GM21515 (cell line): ENCODE measurements at regions not wholly inside any gene's neighbourhood (a gene's known extent, or its start where the extent isn't known, plus 50 kb on each side); places are given as distances from the start of the nearest gene placed in this dataset.
"Not testable (repeated sequence)": the region's sequence is repeated elsewhere in the genome, so short reads cannot be mapped to it uniquely, and the experiment has no call there.

Experiments used
- ATAC-seq: cut with Tn5 transposase; IDR thresholded peaks from one replicate; pipeline ENCODE4 v1.9.1; 2021; ENCODE audit not compliant: unreplicated experiment

DNA sequence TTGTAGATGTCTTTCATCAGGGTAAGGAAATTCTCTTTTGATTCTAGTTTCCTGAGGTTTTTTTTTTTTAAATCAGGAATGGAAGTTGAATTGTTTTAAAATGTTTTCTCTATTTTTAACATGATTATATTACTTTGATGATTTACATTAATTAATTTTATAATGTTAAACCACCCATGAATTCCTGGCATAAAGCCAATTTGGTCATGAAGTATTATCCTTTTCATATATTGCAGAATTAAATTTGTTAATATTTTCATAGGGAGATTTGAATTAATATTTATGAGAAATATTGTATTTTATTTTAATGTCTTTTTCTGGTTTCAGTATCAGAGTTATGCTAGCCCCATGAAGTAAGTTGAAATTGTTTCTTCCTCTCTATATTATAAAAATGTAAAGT is 144.6 kb downstream of the MAIP1 start:
- no peak for ATAC-seq

- ATAC-seq = no peak
Measured at GRCh38 chr2:200101922-200102321, 146.5 kb downstream of the MAIP1 start.

- ATAC-seq = no peak
Measured at GRCh38 chr2:200102971-200103370, 147.6 kb downstream of the MAIP1 start.

DNA sequence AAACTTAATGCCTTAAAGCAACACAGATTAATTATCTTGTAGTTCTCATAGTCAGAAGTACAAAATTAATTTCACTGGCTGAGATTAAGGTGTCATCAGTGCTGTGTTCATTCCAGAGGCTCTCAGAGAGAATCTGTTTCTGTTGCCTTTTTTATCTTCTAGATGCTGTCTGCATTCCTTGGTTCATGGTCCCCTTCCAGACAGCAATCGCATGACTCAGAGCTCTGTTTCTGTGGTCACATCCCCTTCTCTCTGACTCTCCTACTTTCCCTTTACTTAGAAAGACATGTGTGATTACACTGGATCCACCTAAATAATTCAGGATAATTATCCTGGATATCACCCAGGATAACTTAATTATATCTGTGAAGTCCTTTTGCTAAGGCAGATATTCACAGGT is 148.6 kb downstream of the MAIP1 start:
- ATAC-seq = no peak

- ATAC-seq = no peak
Measured at GRCh38 chr2:200107514-200108217, 152.3 kb downstream of the MAIP1 start.

DNA sequence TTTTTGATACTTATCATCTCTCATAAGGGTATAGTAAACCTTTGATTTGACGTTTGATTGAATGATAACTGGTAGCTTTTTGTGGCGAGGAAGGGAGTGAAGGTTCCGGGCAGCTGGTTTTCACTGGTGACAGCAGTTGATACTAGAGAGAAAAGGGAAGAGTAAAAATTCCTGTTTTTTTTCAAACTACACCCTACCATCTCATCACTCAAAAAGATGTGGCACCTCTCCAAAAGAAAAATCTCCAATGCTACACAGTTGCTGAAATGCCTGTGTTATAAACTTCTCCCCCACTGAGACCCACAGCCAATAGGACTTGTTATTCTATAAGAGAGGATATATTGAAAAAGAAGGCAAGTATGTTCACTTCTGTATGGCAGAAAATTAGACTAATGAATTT is 154.0 kb downstream of the MAIP1 start:
- ATAC-seq = no peak

- no peak for ATAC-seq
Measured at GRCh38 chr2:200110381-200110780, 155.0 kb downstream of the MAIP1 start.

DNA sequence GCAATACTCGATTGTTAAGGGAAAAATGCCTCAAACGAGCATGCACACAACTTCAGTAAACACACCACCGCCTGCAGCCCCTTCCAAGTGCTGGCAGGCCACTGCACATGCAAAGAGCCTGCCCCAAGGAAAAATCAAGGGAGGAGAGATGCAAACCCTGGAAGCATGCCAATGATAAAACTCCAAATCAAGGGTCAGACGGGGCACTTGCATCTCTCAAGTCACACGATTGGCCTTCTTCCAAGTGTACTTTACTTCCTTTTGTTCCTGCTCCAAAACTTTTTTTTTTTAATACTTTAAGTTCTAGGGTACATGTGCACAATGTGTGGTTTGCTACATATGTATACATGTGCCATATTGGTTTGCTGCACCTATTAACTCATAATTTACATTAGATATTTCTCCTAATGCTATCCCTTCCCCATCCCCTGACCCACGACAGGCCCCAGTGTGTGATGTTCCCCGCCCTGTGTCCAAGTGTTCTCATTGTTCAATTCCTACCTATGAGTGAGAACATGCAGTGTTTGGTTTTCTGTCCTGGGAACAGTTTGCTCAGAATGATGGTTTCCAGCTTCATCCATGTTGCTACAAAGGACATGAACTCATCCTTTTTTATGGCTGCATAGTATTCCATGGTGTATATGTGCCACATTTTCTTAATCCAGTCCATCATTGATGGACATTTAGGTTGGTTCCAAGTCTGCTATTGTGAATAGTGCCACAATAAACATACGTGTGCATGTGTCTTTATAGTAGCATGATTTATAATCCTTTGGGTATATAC is 157.8 kb downstream of the MAIP1 start:
- ATAC-seq = not testable (repeated sequence)

GRCh38 chr2:200119236-200119635 is 163.9 kb downstream of the MAIP1 start:
- ATAC-seq = no peak

- no peak for ATAC-seq
Measured at GRCh38 chr2:200121931-200122330, 166.5 kb downstream of the MAIP1 start.

- no peak for ATAC-seq
Measured at GRCh38 chr2:200122683-200123082, 167.3 kb downstream of the MAIP1 start.

- ATAC-seq = not testable (repeated sequence)
Measured at GRCh38 chr2:200124665-200125368, 169.4 kb downstream of the MAIP1 start.

DNA sequence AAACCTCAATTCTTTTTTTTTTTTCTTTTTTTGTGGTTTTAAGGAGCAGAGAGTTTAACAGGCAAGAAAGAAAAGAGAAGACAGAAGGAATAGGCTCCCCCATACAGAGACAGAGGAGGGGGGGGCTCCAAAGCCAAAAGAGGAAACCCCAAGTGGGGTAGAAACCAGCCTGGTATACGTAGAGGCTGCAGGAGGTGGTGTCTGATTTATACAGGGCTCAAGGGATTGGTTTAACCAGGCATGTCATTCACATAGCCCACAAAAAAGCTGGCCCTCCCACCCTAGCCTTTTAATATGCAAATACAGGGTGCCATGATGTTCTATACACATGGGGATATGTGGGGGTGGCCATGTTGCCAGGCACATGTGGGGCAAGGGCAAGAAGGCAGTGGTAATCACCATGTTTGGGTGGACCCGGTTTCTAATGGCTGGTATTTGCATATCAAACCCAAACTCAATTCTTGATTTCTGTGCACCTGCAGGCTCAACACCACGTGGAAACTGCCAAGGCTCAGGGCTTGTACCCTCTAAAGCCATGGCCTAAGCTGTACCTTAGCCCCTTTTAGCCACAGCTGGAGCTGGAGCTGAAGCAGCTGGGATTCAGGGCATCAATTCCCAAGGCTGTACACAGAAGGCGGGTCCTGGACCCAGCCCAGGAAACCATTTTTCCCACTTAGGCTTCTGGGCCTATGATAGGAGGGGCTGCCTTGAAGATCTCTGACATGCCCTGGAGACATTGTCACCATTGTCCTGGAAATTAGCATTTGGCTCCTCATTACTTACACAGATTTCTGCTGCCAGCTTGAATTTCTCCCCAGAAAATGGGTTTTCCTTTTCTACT is 170.3 kb downstream of the MAIP1 start:
- no peak for ATAC-seq

DNA sequence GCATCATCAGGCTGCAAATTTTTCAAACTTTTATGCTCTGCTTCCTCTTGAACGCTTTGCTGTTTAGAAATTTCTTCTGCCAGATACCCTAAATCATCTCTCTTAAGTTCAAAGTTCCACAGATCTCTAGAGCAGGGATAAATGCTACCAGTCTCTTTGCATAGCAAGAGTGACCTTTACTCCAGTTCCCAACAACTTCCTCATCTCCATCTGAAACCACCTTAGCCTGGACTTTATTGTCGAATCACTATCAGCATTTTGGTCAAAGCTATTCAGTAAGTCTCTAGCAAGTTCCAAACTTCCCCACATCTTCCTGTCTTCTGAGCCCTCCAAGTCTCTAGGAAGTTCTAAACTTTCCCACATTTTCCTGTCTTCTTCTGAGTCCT is 170.9 kb downstream of the MAIP1 start:
- not testable (repeated sequence) for ATAC-seq

GRCh38 chr2:200126680-200127079 is 171.3 kb downstream of the MAIP1 start:
- ATAC-seq = not testable (repeated sequence)

GRCh38 chr2:200127848-200128247 is 172.5 kb downstream of the MAIP1 start:
- ATAC-seq = no peak

DNA sequence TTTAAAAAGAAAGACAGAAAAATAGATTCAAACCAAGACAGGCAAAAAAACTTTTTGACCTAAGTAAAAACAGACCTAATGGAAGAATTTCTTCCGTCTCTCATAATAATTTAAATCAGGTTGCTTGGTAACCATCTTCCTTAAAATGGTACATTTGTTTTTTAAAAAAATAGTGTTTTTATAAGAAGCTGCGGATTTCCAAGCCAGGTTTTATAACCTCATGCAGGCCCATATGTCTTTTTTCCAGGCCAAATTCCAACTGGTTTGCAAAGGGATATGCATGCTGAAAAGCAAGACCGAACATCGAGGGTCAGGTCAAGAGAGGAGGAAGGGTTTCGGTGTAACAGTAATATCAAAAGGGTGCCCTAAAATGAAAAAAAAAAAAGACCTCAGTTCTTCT is 172.9 kb downstream of the MAIP1 start:
- no peak for ATAC-seq

DNA sequence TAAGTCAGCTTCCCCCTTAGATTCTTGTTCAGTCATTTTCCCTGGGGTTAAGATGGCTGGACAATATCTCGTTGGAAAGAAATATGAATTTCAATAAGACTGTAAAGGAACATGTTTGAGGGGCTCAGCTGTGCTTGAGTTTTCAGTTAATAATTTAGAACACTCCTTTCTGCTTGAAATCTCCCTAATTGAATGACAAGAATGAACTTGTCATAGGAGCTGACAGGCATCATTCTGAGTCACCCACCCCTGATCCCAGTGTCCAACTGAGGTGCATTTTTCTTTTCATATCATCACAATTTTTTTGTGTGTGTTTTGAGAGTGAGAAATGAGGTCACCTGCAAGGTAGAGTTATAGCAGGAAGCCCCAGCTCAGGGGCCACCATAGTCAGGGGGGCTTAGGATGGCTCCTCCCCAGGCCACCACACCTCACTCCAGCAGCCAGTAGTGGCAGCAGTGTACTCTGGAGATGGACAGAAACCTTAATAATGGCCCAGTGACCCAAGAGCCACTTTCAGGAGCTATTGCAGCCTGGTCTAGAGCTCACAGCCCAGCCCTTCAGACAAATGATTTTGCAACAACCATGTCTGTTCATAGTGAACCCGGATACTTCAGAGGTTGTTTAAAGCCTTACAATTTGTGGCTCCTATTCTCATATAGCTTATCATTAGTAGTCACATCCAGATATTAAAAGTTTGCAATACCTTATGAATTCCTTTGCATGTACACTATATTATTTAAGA is 174.5 kb downstream of the MAIP1 start:
- ATAC-seq = no peak

DNA sequence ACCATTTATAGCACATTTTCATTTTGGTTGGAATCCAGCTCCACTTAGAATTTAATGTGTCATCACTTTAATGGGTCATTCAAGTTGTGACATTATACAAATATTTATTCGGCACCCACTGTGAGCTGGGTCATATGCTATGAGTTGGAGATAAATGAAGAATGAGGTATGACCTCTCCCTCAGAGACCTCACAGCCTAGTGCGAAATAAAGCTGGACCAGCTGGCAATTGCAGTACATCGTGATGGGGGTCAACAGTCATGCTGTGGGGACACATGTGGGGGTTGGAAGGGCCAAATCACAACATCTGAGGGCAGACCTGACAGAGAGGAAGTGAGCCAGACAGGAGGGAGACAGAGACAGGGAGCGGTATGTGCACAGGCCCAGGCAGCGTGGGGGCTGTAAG is 175.4 kb downstream of the MAIP1 start:
- ATAC-seq = no peak

- no peak for ATAC-seq
Measured at GRCh38 chr2:200131307-200131706, 175.2 kb upstream of the SPATS2L start.
